PC-9 (cell line): ENCODE measurements at regions not wholly inside any gene's neighbourhood (a gene's known extent, or its start where the extent isn't known, plus 50 kb on each side); places are given as distances from the start of the nearest gene placed in this dataset.

Source experiments
- EZH2 ChIP-seq: fragments of 200-600 bp; sonication (generic); IDR thresholded peaks from 2 replicates; pipeline ENCODE4 v1.8.0; 2017; ENCODE audit warnings: antibody characterized with exemption, low read depth
- TF ChIP-seq, protein P1 (sequence below): fragments of 200-600 bp; sonication (generic); conservative IDR thresholded peaks from 2 replicates; pipeline ENCODE4 v1.6.1; 2017; ENCODE audit warnings: mixed run types, antibody characterized with exemption, mild to moderate bottlenecking, moderate library complexity

DNA sequence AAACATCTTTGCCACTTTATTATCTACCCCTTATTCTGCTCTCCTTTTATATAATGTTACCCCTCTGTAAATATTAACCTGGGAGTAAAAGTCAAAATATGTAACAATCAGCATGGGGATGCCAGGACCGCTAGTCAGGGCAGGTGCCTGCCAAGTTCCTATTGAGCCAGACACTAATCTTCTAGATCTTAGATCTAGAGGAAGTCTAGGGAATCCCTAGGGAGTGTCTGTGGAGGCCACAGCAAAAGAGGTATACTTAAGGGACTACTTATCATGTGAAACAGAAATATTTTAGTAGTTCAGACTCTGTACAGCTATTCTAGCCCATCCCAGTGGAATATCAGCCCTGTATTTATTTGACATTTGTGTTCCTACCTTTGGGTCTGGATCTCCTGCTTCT, 600.8 kb upstream of the CDH2 start:
- TF ChIP-seq, protein P1, sequence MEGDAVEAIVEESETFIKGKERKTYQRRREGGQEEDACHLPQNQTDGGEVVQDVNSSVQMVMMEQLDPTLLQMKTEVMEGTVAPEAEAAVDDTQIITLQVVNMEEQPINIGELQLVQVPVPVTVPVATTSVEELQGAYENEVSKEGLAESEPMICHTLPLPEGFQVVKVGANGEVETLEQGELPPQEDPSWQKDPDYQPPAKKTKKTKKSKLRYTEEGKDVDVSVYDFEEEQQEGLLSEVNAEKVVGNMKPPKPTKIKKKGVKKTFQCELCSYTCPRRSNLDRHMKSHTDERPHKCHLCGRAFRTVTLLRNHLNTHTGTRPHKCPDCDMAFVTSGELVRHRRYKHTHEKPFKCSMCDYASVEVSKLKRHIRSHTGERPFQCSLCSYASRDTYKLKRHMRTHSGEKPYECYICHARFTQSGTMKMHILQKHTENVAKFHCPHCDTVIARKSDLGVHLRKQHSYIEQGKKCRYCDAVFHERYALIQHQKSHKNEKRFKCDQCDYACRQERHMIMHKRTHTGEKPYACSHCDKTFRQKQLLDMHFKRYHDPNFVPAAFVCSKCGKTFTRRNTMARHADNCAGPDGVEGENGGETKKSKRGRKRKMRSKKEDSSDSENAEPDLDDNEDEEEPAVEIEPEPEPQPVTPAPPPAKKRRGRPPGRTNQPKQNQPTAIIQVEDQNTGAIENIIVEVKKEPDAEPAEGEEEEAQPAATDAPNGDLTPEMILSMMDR = no peak
- no peak for TF ChIP-seq EZH2
